Large intestine (tissue), 3 donors: ENCODE measurements at regions not wholly inside any gene's neighbourhood (a gene's known extent, or its start where the extent isn't known, plus 50 kb on each side); places are given as distances from the start of the nearest gene placed in this dataset.
"Not testable (repeated sequence)": the region's sequence is repeated elsewhere in the genome, so short reads cannot be mapped to it uniquely, and the experiment has no call there.

Source experiments
- DNase-seq, 2 donors: peaks; one replicate each; pipeline versions ENCODE4 v3.0.0 to v3.0.0-alpha.2; 2013
- H3K27ac ChIP-seq: one replicate; pipeline ENCODE4 v1.5.1; 2013; ENCODE audit warnings: low read length
- H3K27me3 ChIP-seq: 2 replicates; pipeline ENCODE4 v1.6.1; 2013; ENCODE audit warnings: low read length; ENCODE audit not compliant: control insufficient read depth, insufficient read depth
- H3K36me3 ChIP-seq: 2 replicates; pipeline ENCODE4 v1.6.1; 2013; ENCODE audit warnings: low read length; ENCODE audit not compliant: control insufficient read depth, insufficient read depth
- H3K4me1 ChIP-seq: one replicate; pipeline ENCODE4 v1.6.1; 2013; ENCODE audit warnings: low read length; ENCODE audit not compliant: control insufficient read depth, insufficient read depth
- H3K4me3 ChIP-seq: one replicate; pipeline ENCODE4 v1.5.1; 2013; ENCODE audit warnings: low read length
- H3K9me3 ChIP-seq: one replicate; pipeline ENCODE4 v1.6.1; 2013; ENCODE audit warnings: mild to moderate bottlenecking, low read depth, low read length, moderate library complexity; ENCODE audit not compliant: control insufficient read depth
- WGBS: methylation state at CpG from one replicate; pipeline ENCODE4 v1.1.5; 2013; ENCODE audit warnings: low lambda C conversion rate; ENCODE audit not compliant: insufficient coverage; 5-methylcytosine and 5-hydroxymethylcytosine counted together

DNA sequence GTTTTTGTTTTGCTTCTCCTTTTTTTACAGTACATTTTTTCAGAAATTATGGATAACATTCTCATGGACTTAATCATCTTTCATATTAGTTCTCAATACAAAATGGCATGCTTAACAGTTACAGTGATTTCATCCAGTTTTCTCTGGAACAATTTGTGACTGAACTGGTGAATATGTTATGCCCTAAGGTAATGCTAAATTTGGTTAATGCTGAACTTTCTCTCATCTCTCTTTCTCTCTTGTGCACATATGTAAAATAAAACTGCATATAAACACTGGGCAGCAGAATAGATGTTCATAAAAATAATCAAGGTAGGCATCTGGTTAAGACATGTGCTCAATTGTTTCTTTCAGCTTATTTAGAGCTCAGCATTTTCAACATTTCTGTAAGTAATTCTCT, 196.3 kb upstream of the TMEFF2 start:
- Histone ChIP-seq H3K36me3 (no peaks in the 10 kb centered on the region), H3K4me1 (no peaks in the 10 kb centered on the region), H3K4me3 (no peak overlapping the region), H3K9me3 (no peaks in the 10 kb centered on the region), H3K27ac (no peak overlapping the region), H3K27me3 (no peaks in the 10 kb centered on the region)
- DNase-seq, result no peak

DNA sequence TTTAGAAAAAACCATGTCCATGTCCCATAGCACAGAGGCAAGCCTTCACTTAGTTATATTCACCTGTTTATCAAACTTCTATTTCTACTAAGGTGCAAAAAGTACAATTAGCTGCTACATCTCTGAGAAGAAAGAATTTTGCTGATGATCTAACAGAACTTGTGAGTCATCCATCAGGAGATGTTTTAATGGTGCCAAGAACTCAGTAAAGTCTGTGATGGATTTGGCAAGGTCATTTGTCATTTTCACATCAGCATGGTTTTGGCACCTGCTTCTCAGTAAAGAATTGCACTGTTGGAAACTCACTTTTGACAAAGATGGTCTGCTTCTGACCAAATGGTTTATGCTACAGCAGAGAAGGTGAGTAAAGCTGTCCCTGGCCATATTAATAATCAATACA, 195.7 kb upstream of the TMEFF2 start:
- no peak for DNase-seq
- Histone ChIP-seq H3K4me3 (no peak overlapping the region), H3K9me3 (no peaks in the 10 kb centered on the region), H3K27me3 (no peaks in the 10 kb centered on the region), H3K36me3 (no peaks in the 10 kb centered on the region), H3K4me1 (no peaks in the 10 kb centered on the region), H3K27ac (no peak overlapping the region)

DNA sequence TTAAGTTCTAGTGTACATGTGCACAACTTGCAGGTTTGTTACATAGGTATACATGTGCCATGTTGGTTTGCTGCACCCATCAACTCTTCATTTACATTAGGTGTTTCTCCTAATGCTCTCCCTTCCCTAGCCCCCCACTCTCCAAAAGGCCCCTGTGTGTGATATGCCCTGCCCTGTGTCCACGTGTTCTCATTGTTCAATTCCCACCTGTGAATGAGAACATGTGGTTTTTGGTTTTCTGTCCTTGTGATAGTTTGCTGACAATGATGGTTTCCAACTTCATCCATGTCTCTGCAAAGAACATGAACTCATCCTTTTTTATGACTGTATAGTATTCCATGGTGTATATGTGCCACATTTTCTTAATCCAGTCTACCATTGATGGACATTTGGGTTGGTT, 189.5 kb upstream of the TMEFF2 start:
- H3K36me3 ChIP-seq, H3K27me3 ChIP-seq, H3K4me1 ChIP-seq, H3K27ac ChIP-seq, H3K4me3 ChIP-seq, H3K9me3 ChIP-seq, DNase-seq: not testable (repeated sequence)
- WGBS, result no CpG with 5 or more reads among the region's 1 CpG

- 17% methylated on average over 1 of the region's 1 CpG for WGBS
- Histone ChIP-seq H3K4me3 (no peak overlapping the region), H3K9me3 (no peaks in the 10 kb centered on the region), H3K27ac (no peak overlapping the region), H3K36me3 (no peaks in the 10 kb centered on the region), H3K4me1 (no peaks in the 10 kb centered on the region), H3K27me3 (no peaks in the 10 kb centered on the region)
- DNase-seq, result no peak
Measured at GRCh38 chr2:192381082-192381481, 186.3 kb upstream of the TMEFF2 start.

DNA sequence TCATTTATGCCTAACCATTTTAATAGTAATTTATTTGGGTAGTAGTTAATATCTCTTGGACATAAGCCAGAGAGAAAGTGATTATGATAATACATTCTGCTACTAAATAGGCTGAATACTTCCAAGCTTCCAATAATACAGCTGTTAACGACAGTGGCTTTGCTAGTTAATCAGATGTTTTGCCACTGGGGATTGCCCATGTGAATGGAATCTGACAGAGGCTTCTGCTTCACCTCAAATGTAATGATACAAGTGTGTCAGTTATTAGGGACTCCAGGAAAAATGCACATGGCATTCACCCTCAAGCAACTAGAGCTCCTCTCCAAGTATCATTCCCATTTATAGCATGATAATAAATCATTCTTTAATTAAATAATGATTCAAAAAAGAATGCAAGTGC, 185.0 kb upstream of the TMEFF2 start:
- Histone ChIP-seq H3K27me3 (no peaks in the 10 kb centered on the region), H3K36me3 (no peaks in the 10 kb centered on the region), H3K9me3 (no peaks in the 10 kb centered on the region), H3K4me1 (no peaks in the 10 kb centered on the region), H3K4me3 (no peak overlapping the region), H3K27ac (no peak overlapping the region)
- DNase-seq, result no peak
- no CpG with 5 or more reads among the region's 1 CpG for WGBS

DNA sequence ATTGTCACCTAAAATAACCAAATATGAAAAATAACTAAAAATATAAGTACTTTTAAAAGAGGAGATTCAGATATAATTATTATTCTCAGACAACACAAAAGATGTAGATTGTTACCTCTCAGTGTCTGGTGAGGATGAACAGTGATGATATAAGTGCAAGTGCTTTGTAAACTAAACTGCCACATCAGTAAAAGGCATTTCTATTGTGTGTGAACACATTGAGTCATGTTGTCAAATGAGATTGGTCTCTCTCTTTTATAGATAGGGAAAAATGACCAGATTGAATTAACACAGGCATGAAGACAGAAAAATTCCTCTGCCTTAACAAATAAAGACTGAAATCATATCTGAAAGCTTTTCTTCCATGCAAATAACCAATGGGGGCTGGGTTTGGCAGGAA, 182.4 kb upstream of the TMEFF2 start:
- Histone ChIP-seq H3K4me1 (no peaks in the 10 kb centered on the region), H3K27ac (no peak overlapping the region), H3K4me3 (no peak overlapping the region), H3K36me3 (no peaks in the 10 kb centered on the region), H3K27me3 (no peaks in the 10 kb centered on the region), H3K9me3 (no peaks in the 10 kb centered on the region)
- DNase-seq, result no peak

GRCh38 chr2:192373754-192374153, 179.0 kb upstream of the TMEFF2 start:
- no peak overlapping the region for H3K27ac ChIP-seq
- no peaks in the 10 kb centered on the region for H3K36me3 ChIP-seq
- H3K27me3 ChIP-seq, result no peaks in the 10 kb centered on the region
- H3K4me1 ChIP-seq, result no peaks in the 10 kb centered on the region
- DNase-seq, result no peak
- no peak overlapping the region for H3K4me3 ChIP-seq
- WGBS, result 100% methylated on average over 1 of the region's 2 CpGs
- H3K9me3 ChIP-seq, result no peaks in the 10 kb centered on the region

- Histone ChIP-seq H3K4me1 (no peaks in the 10 kb centered on the region), H3K36me3 (no peaks in the 10 kb centered on the region), H3K4me3 (no peak overlapping the region), H3K27me3 (no peaks in the 10 kb centered on the region), H3K27ac (no peak overlapping the region), H3K9me3 (no peaks in the 10 kb centered on the region)
- no peak for DNase-seq
- WGBS, result 100% methylated on average over 1 of the region's 6 CpGs
Measured at GRCh38 chr2:192373221-192373620, 178.5 kb upstream of the TMEFF2 start.

- Histone ChIP-seq H3K36me3 (no peaks in the 10 kb centered on the region), H3K9me3 (no peaks in the 10 kb centered on the region), H3K4me3 (no peak overlapping the region), H3K27me3 (no peaks in the 10 kb centered on the region), H3K27ac (no peak overlapping the region), H3K4me1 (no peaks in the 10 kb centered on the region)
- no peak for DNase-seq
- WGBS, result 92% methylated on average over 2 of the region's 3 CpGs
Measured at GRCh38 chr2:192369969-192370368, 175.2 kb upstream of the TMEFF2 start.

GRCh38 chr2:192357217-192357616, 162.5 kb upstream of the TMEFF2 start:
- no peak overlapping the region for H3K27ac ChIP-seq
- 100% methylated on average over 1 of the region's 3 CpGs for WGBS
- no peaks in the 10 kb centered on the region for H3K9me3 ChIP-seq
- DNase-seq, result no peak
- no peaks in the 10 kb centered on the region for H3K36me3 ChIP-seq
- no peaks in the 10 kb centered on the region for H3K27me3 ChIP-seq
- no peak overlapping the region for H3K4me3 ChIP-seq
- no peaks in the 10 kb centered on the region for H3K4me1 ChIP-seq

GRCh38 chr2:192354512-192355244, 159.9 kb upstream of the TMEFF2 start:
- WGBS, result 60% methylated on average over 1 of the region's 3 CpGs
- no peak for DNase-seq
- no peak overlapping the region for H3K27ac ChIP-seq
- H3K4me1 ChIP-seq, result no peaks in the 10 kb centered on the region
- no peaks in the 10 kb centered on the region for H3K27me3 ChIP-seq
- no peak overlapping the region for H3K4me3 ChIP-seq
- no peaks in the 10 kb centered on the region for H3K36me3 ChIP-seq
- H3K9me3 ChIP-seq, result no peaks in the 10 kb centered on the region
